Adrenal gland (tissue), 9 donors: ENCODE measurements at regions not wholly inside any gene's neighbourhood (a gene's known extent, or its start where the extent isn't known, plus 50 kb on each side); places are given as distances from the start of the nearest gene placed in this dataset.

Experiments
- DNase-seq, 7 donors: peaks; one replicate each; pipeline ENCODE4 v3.0.0-alpha.2; 2019 to 2020
- H3K27ac ChIP-seq, 5 donors: fragments of 200-600 bp; sonication (generic) in 4 of 5; 1 replicate in 3 of 5; 2 replicates in 2 of 5; pipeline versions ENCODE4 v1.5.1 to v1.8.0; 2016 to 2020; ENCODE audit warnings: mild to moderate bottlenecking in 1 of 5
- H3K27me3 ChIP-seq: fragments of 200-600 bp; 2 replicates; pipeline ENCODE4 v1.8.0; 2021
- H3K36me3 ChIP-seq, 2 donors: fragments of 200-600 bp; replicated peaks in 1 of 2; 1 replicate in 1 of 2; 2 replicates in 1 of 2; pipeline versions ENCODE4 v1.5.1 to v1.8.0; 2018 to 2022
- H3K4me1 ChIP-seq, 2 donors: fragments of 200-600 bp; replicated peaks in 1 of 2; 1 replicate in 1 of 2; 2 replicates in 1 of 2; pipeline versions ENCODE4 v1.5.1 to v1.8.0; 2018 to 2021
- H3K4me3 ChIP-seq, 4 donors: fragments of 200-600 bp; sonication (generic) in 3 of 4; one replicate each; pipeline ENCODE4 v1.5.1; 2016 to 2018
- H3K9me3 ChIP-seq, 3 donors: fragments of 200-600 bp; sonication (generic) in 1 of 3; replicated peaks in 1 of 3; 1 replicate in 2 of 3; 2 replicates in 1 of 3; pipeline versions ENCODE4 v1.5.1 to v1.8.0; 2016 to 2021
- POLR2A ChIP-seq, 2 donors: fragments of 450-650 bp; IDR thresholded peaks; one replicate each; pipeline ENCODE4 v1.6.1; 2017; ENCODE audit warnings: antibody characterized with exemption in 2 of 2, mild to moderate bottlenecking in 2 of 2, moderate library complexity in 1 of 2
- WGBS, 4 donors: extraction: QIAGEN DNeasy Blood & Tissue Kit in 2 of 4; methylation state at CpG; one replicate each; pipeline versions ENCODE4 v1.1.5 to v1.1.7; 2013 to 2017; 5-methylcytosine and 5-hydroxymethylcytosine counted together
- intact Hi-C, 2 donors: fragments of 100-400 bp; cut with DNase I; formaldehyde crosslinking; loops; one replicate each; pipeline versions ENCODE4 v1.14.1 to v1.15.0; 2022 to 2023
- TF ChIP-seq, protein P1 (sequence below), 6 experiments: fragments of 450-650 bp in 4 of 6; fragments of 200-600 bp in 2 of 6; sonication (generic) in 1 of 6; IDR thresholded peaks; 1 replicate in 5 of 6; 2 replicates in 1 of 6; pipeline versions ENCODE4 v1.5.1 to v1.8.0; 2016 to 2021; ENCODE audit warnings: antibody characterized with exemption in 6 of 6, mild to moderate bottlenecking in 2 of 6, moderate library complexity in 1 of 6
- donor health status: healthy with polysubstance abuse.
- donor health status: Bipolar disorder and iron deficiency.
- donor health status: DM: yes; HTN: yes; CAD: no.
- donor health status: DM: no; HTN: no; CAD: no.
- donor health status: DM: no; HTN: no; CAD: no.

DNA sequence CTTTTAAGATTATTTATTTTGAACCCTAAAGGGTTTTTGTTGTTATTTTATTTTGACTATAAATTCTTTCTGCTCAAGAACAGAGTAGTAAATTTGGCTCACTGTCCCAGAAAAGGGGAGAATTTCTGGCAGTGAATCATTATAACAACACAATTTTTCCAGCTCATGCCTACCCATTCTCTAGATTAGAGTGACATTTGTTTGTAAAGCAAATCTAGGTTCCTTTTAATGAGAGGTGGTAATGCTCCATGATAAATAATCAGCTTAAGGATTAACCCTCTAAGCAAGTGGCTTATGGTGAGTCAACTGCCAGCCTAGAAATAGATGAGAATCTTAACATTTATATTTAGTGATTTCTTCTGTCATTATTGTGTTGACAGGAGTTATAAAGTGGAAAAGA, 409.2 kb downstream of the NFIB start:
- H3K36me3 ChIP-seq: no peaks in the 10 kb centered on the region
- H3K27ac ChIP-seq: no peak overlapping the region
- no peak for TF ChIP-seq POLR2A (IDR thresholded peaks at IDR 0.05)
- TF ChIP-seq, protein P1, sequence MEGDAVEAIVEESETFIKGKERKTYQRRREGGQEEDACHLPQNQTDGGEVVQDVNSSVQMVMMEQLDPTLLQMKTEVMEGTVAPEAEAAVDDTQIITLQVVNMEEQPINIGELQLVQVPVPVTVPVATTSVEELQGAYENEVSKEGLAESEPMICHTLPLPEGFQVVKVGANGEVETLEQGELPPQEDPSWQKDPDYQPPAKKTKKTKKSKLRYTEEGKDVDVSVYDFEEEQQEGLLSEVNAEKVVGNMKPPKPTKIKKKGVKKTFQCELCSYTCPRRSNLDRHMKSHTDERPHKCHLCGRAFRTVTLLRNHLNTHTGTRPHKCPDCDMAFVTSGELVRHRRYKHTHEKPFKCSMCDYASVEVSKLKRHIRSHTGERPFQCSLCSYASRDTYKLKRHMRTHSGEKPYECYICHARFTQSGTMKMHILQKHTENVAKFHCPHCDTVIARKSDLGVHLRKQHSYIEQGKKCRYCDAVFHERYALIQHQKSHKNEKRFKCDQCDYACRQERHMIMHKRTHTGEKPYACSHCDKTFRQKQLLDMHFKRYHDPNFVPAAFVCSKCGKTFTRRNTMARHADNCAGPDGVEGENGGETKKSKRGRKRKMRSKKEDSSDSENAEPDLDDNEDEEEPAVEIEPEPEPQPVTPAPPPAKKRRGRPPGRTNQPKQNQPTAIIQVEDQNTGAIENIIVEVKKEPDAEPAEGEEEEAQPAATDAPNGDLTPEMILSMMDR (IDR thresholded peaks at IDR 0.05): no peak
- H3K27me3 ChIP-seq: no peaks in the 10 kb centered on the region
- H3K4me1 ChIP-seq: no peaks in the 10 kb centered on the region
- H3K9me3 ChIP-seq: no peaks in the 10 kb centered on the region
- intact Hi-C loops: no loop called here
- no peak overlapping the region for H3K4me3 ChIP-seq
- DNase-seq: no peak

DNA sequence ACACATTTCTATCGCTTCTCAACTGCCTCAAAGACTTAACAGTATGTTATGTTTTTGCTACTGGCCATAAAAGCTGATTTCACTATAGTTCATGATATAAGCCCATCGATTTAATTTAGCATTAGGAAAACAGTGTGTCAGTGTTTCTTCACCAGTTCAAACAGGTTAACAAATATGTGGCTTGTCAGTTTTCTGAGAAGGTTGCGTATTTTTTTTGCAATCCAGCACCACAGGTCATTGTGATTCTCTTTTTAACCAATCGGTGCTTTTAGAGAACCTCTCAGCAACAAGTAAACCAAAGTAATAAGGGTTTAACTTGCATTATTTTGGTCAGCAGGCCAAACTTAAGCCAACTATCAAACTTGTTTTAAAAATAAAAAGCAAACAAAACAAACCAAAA, 409.6 kb downstream of the NFIB start:
- Histone ChIP-seq H3K27ac (no peak overlapping the region), H3K4me1 (no peaks in the 10 kb centered on the region), H3K9me3 (no peaks in the 10 kb centered on the region), H3K36me3 (no peaks in the 10 kb centered on the region), H3K4me3 (no peak overlapping the region), H3K27me3 (no peaks in the 10 kb centered on the region)
- intact Hi-C loops: no loop called here
- DNase-seq: no peak
- 71 to 77% (median 75%) methylated on average over 4 of the region's 4 CpGs for WGBS, 4 donors
- TF ChIP-seq, protein P1 (IDR thresholded peaks at IDR 0.05): no peak
- TF ChIP-seq POLR2A (IDR thresholded peaks at IDR 0.05): no peak

DNA sequence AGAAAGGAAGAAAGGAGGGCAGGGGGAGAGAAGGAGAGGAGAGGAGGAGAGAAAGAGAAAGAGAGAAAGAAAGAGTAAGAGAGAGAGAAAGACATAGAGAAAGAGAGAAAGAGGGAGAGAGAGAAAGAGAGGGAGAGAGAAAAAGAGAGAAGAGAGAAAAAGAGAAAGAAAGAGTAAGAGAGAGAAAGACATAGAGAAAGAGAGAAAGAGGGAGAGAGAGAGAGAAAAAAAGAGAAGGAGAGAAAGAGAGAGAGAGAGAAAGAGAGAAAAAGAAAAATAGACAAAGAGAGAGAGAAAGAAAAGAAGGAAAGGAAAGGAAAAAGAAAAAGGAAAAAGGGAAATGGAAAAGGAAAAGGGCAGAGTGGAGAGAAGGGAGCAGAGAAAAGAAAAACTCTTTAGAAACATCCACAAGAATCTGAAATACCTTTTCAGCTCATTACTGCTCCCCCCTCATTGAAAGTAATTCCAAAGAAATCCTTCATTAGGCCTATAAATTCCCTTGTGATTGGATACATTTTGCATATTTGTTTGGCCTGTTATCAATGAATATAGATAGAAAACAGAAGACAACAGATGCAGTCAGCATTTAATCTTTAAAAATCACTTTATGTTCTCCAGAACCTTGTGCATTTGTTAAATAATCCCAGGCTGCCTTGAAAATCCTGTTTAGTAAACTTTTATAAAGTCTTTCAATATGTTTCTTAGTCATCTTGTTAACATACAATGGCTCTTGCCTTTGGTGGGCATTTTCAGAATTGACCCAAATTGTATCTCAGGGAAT, 411.5 kb downstream of the NFIB start:
- no peak for DNase-seq
- Histone ChIP-seq H3K36me3 (no peaks in the 10 kb centered on the region), H3K27ac (no peak overlapping the region), H3K27me3 (no peaks in the 10 kb centered on the region), H3K4me1 (peaks cover 0 to 4% of the 10 kb centered on the region in 2 donors), H3K4me3 (no peak overlapping the region), H3K9me3 (no peaks in the 10 kb centered on the region)
- no peak for TF ChIP-seq POLR2A (IDR thresholded peaks at IDR 0.05)
- TF ChIP-seq, protein P1 (IDR thresholded peaks at IDR 0.05): no peak
- intact Hi-C loops: no loop called here

DNA sequence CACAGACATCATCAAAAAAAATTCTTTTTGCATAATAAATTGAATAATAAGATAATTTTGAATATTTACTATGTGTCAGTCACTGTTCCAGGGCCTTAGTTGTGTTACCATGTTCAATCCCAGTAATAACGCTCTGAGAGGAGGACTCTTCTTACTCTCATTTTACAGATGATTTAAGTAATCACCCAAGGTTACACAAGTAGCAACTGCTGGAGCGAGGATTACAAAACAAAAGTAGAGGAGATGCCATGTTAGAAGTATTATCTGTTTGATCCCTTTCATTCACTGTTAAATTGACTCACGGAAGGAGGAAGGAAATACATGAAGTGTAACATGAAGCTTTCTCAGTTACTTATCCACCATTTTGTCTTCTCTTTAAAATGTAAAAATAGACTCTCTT, 412.8 kb downstream of the NFIB start:
- no peak overlapping the region for H3K4me3 ChIP-seq
- H3K36me3 ChIP-seq: no peaks in the 10 kb centered on the region
- intact Hi-C loops: no loop called here
- no peak for TF ChIP-seq POLR2A (IDR thresholded peaks at IDR 0.05)
- TF ChIP-seq, protein P1 (IDR thresholded peaks at IDR 0.05): no peak
- WGBS, 4 donors: 82 to 87% (median 85%) methylated on average over 3 of the region's 3 CpGs
- H3K27me3 ChIP-seq: no peaks in the 10 kb centered on the region
- H3K9me3 ChIP-seq: no peaks in the 10 kb centered on the region
- H3K4me1 ChIP-seq: peaks cover 0 to 14% of the 10 kb centered on the region in 2 donors
- no peak overlapping the region for H3K27ac ChIP-seq
- no peak for DNase-seq
